ENCODE measurements at regions not wholly inside any gene's neighbourhood (a gene's known extent, or its start where the extent isn't known, plus 50 kb on each side); places are given as distances from the start of the nearest gene placed in this dataset.

GRCh38 chr6:15823838-15824414, 161.1 kb upstream of the DTNBP1 start:
- in situ Hi-C loops (cut with MboI; ENCODE audit: low sequenced_read_pairs, unreplicated experiment) = no loop called here
- no peak for TF ChIP-seq CTCF (IDR thresholded peaks at IDR 0.05; ENCODE audit: borderline replicate concordance, control extremely low read depth, extremely low read depth, insufficient read depth, missing control alignments)
- peak; percentile 50 for DNase-seq (ENCODE audit: low spot score)

DNA sequence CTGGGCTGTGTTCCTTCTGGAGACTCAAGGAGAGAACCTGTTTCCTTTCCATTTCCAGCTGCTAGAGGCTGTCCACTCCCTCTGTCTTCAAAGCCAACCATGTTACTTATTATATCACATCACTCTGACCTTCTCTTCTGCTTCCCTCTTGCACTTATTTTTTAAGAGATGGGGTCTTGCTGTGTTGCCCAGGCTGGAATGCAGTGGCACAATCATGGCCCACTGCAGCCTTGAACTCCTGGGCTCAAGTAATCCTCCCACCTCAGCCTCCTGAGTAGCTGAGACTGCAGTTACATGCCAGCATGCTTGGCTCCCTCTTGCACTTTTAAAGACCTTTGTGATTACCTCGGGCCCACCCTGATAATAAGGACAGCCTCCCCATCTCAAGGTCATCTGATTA, 160.0 kb upstream of the DTNBP1 start:
- in situ Hi-C loops (cut with MboI; ENCODE audit: low sequenced_read_pairs, unreplicated experiment) = no loop called here
- TF ChIP-seq CTCF (IDR thresholded peaks at IDR 0.05; ENCODE audit: borderline replicate concordance, control extremely low read depth, extremely low read depth, insufficient read depth, missing control alignments) = no peak
- DNase-seq (ENCODE audit: low spot score) = no peak

GRCh38 chr6:15819841-15820240, 157.0 kb upstream of the DTNBP1 start:
- in situ Hi-C loops (cut with MboI; ENCODE audit: low sequenced_read_pairs, unreplicated experiment) = no loop called here
- DNase-seq (ENCODE audit: low spot score) = no peak
- TF ChIP-seq CTCF (IDR thresholded peaks at IDR 0.05; ENCODE audit: borderline replicate concordance, control extremely low read depth, extremely low read depth, insufficient read depth, missing control alignments) = no peak

DNA sequence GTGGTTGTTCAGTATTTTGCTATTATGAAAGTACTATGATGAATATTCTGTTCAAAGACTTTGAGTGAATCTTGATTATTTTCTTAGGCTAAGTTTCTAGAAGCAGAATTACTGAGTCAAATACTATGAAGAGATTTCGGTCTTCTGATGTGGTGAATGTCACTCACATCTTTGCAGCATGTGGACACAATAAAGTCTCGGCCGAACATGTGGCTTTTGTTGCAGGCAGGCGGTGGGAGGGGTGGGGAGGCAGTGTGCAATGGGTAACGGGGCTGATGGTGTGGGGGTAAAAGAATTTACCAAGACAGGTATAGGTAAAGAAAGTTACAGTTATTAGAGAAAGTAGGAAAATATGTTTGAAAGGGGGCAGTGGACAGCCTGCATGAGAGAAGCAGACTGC, 156.4 kb upstream of the DTNBP1 start:
- TF ChIP-seq CTCF (IDR thresholded peaks at IDR 0.05; ENCODE audit: borderline replicate concordance, control extremely low read depth, extremely low read depth, insufficient read depth, missing control alignments) = no peak
- DNase-seq (ENCODE audit: low spot score) = no peak
- in situ Hi-C loops (cut with MboI; ENCODE audit: low sequenced_read_pairs, unreplicated experiment) = no loop called here

DNA sequence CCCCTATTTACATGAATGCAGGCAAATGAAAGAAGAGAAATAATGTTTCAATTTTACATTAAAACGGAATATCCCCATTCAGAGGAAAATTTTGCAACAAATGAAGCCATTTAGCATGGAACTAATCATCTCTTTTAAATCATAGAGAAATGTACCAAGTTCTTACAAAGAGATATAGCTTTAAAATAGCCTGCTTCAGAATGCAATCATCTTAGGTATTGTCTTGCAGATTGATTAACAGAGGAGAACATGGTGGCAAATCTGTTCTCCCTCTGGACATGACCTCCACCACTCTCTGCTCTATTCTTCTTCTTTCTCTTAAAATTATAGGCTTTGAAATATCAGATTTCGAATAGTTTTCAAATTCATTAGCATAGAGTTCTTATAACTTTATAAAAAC, 155.7 kb upstream of the DTNBP1 start:
- TF ChIP-seq CTCF (IDR thresholded peaks at IDR 0.05; ENCODE audit: borderline replicate concordance, control extremely low read depth, extremely low read depth, insufficient read depth, missing control alignments) = no peak
- in situ Hi-C loops (cut with MboI; ENCODE audit: low sequenced_read_pairs, unreplicated experiment) = no loop called here
- no peak for DNase-seq (ENCODE audit: low spot score)

GRCh38 chr6:15818044-15818443, 155.2 kb upstream of the DTNBP1 start:
- TF ChIP-seq CTCF (IDR thresholded peaks at IDR 0.05; ENCODE audit: borderline replicate concordance, control extremely low read depth, extremely low read depth, insufficient read depth, missing control alignments) = no peak
- no peak for DNase-seq (ENCODE audit: low spot score)
- in situ Hi-C loops (cut with MboI; ENCODE audit: low sequenced_read_pairs, unreplicated experiment) = no loop called here

DNA sequence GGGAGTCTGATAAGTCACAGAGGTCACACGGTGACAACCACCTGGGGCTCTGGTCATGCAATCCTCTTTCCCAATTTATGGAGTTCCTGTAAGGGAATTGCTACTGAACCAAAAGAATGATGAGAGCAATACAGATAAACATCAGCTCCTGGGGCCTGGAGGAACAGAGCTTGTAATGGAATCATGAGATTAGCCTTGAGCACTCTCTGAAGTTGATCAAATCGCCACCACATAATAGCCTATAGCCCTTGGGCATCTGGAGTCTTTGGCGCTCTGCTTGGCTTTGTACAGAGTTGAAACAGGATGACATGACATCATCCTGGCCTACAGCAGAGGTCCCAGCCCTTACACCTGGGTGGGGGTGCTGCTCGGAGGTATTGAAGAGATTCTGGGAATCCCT, 154.3 kb upstream of the DTNBP1 start:
- in situ Hi-C loops (cut with MboI; ENCODE audit: low sequenced_read_pairs, unreplicated experiment) = no loop called here
- no peak for DNase-seq (ENCODE audit: low spot score)
- no peak for TF ChIP-seq CTCF (IDR thresholded peaks at IDR 0.05; ENCODE audit: borderline replicate concordance, control extremely low read depth, extremely low read depth, insufficient read depth, missing control alignments)

Data from GM13976 (cell line).